H54 (cell line): ENCODE measurements at regions not wholly inside any gene's neighbourhood (a gene's known extent, or its start where the extent isn't known, plus 50 kb on each side); places are given as distances from the start of the nearest gene placed in this dataset.

ENCODE experiments used
- DNase-seq: peaks from one replicate; pipeline ENCODE4 v3.0.0; 2011; ENCODE audit warnings: low spot score, mixed read lengths; ENCODE audit not compliant: insufficient read length
- FAIRE-seq: peaks from 3 replicates; lab custom pipeline; 2011; peaks lifted over from hg19 to GRCh38; lab: Jason Lieb, UNC
- POLR2A ChIP-seq: IDR thresholded peaks from 2 replicates; pipeline ENCODE4 v1.6.1; 2011; ENCODE audit warnings: low read depth, mild to moderate bottlenecking, low read length

DNA sequence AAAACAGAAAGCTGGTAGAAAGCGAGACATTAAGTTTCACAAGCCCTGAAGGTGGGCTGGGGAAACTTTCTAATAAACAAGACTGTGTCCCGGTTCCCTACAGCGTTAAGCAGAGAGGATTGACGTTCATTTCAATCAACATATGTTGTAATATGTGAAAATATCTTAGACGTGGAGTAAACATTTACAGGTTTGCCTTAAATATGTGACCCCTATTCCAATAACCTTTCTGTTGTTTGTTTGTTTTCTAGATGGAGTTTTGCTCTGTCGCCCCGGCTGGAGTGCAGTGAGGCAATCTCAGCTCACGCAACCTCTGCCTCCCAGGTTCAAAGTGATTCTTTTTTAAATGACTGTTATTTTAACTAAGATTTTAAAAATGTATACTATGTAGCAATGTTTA is 526.2 kb downstream of the SUCLA2 start:
- no peak for FAIRE-seq
- no peak for DNase-seq
- no peak for TF ChIP-seq POLR2A

DNA sequence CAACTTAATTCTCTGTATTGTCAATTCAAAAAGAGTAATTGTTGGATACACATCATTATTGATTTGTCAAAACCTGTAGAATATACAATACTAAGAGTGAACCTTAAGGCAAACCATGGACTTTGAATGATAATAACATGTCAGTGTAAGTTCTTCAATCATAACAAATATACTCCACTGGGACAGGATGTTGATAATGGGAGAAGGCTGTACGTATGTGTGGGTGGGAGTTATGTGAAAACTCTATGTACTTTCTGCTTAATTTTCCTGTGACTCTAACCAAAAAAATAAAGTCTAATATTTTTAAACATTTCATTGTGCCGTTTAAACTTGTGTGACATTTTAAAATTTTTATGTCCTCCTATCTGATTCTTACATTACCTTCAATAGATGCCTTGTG is 526.7 kb downstream of the SUCLA2 start:
- no peak for TF ChIP-seq POLR2A
- no peak for DNase-seq
- no peak for FAIRE-seq

DNA sequence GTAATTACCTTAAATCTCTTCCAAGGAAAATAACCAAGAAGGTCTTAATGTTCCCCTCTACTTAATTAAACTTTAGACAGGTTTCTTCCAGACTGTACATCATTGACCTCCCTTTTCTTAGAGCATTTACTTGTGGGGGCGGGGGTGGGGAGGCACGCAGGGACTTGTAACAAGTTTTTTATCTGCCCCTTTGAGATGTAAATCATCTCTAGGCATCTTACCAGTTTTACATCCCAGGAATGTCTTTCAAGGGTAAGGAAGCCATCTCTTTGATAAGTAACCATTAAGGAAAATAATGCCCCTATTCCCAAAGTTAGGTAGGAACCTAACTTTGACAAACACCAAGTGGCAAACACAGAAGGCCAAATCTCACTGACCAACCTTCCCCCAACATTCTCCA is 528.6 kb downstream of the SUCLA2 start:
- TF ChIP-seq POLR2A: no peak
- FAIRE-seq (no peak), DNase-seq (no peak)

DNA sequence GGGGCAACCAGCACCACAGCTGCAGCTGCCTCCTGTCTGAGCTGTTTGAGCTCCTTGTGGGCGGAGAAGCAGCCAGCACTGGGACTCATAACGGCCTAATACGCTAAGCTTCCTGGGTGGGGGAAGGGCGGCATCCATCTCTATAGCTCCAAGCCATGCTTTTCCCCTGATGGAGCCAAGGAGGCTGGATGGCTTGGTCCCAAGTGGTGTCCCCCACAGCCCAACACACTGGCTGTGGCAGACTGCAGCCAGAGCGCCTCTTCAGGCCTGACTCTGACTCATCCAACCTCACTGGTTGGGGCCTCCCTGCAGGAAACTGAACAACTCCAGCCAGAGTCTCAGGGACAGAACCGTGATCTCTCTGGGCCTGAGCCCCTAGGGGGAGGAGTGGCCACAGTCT is 537.3 kb downstream of the SUCLA2 start:
- TF ChIP-seq POLR2A: no peak
- FAIRE-seq (no peak), DNase-seq (no peak)

DNA sequence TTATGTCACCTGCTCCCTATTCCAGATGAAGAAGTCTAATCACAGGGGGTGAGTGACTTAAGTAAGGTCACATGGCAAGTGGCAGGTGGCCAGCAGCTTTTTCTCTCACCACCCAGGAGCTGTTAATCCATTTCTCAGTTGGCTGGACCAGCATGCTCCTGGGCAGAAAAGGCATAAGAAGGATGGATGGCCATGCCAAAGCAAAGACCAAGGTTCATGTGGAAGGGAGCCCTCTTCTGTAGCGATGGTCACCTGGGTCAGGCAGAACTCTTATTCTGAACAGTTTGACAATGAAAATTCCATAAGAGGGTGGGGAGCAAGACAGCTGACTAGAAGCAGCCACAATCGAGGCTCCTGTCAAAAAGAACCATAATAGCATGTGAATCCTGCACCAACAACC is 538.1 kb downstream of the SUCLA2 start:
- FAIRE-seq: no peak
- no peak for TF ChIP-seq POLR2A
- DNase-seq: no peak

DNA sequence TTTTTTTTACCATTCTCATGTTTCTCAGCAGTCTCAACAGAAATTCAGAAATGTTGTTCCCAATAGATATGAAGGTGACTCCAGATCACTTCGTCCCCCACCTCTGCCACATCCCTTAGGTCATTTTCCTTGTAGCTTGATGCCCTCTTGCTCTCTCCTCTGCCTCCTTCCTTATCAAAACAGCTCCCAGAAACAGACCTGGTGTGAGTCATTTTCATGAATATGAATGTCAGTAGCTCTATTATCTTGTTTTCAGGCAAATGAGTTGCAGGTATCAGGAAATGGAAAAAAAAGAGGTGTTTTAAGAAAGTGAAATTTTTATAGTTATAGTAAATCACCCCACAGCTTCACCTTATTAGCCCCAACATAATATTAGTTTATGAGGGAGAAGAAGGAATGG is 539.3 kb downstream of the SUCLA2 start:
- FAIRE-seq: no peak
- TF ChIP-seq POLR2A: no peak
- no peak for DNase-seq

DNA sequence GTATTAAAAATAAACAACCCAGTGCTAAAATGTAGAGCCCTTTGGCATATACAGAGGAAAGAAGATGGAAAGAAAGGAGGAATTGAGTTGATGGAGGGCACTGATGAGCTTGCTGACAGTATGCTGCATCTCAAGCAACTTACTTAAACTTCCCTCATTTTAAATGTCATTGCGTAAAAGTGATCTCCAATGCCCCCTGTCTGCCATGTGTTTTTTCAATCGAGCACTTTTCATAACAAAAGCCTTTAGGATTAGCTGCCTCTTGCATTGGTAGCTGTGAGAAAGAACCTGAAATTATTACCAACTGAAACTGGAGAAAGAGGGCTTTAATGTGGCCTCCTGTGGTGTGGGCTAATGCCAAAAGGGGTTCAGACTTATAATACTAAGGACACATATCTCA is 541.6 kb downstream of the SUCLA2 start:
- DNase-seq (no peak), FAIRE-seq (no peak)
- TF ChIP-seq POLR2A: no peak

DNA sequence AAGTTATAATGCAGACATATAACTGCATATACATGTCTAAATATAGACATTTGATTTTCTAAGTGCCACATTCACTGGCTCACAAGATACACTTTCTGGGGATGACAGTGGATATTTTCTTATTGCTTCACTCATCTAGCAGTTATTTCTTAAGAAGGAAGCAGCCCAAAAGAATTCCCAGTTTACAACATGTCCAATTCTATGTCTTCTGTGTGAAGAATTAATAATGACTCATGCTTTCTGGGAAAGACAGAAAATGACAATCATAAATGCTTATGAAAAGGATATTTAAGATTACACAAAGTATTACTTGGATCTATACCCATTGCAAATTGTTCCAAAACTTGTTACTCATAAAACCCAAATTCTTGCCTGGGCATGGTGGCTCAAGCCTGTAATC is 543.4 kb downstream of the SUCLA2 start:
- DNase-seq: no peak
- no peak for FAIRE-seq
- TF ChIP-seq POLR2A: no peak

DNA sequence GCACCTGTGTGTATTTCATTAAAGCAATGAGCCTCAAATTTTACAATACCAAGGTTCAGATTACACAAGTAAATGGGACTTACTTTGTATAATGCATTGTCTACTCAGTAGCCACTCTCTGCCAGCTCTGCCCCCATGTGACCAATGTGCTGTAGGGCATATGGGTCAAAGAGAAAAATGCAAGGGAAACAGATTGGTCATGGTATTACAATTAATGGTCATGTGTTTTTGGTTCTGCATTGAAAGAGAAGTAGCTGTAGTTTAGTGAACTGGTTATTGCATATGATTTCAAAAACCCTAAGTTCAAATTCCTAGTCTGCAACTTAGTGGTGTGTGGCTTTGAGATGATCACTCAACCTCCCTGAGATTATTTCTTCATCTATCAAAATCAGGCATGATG is 545.4 kb downstream of the SUCLA2 start:
- DNase-seq (no peak), FAIRE-seq (no peak)
- no peak for TF ChIP-seq POLR2A

DNA sequence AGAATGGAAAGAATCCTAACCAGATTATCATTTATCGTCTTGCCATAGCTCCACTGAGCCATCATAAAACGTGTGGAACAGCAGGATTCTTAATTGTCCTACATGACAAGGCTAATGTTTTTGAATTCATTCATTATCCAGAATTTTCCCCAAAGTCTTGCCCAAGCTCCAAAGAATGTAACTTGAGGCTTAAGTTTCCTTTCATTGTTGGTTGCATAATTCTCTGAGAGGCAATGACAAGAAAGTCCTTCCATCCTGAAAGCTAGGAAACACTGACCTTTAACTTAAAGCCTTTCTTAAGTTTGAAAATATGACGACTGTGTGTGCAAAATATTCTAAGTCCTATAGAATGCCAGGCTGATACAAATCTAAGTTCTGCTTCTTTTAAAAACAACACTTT is 546.1 kb downstream of the SUCLA2 start:
- FAIRE-seq (no peak), DNase-seq (no peak)
- TF ChIP-seq POLR2A: no peak

DNA sequence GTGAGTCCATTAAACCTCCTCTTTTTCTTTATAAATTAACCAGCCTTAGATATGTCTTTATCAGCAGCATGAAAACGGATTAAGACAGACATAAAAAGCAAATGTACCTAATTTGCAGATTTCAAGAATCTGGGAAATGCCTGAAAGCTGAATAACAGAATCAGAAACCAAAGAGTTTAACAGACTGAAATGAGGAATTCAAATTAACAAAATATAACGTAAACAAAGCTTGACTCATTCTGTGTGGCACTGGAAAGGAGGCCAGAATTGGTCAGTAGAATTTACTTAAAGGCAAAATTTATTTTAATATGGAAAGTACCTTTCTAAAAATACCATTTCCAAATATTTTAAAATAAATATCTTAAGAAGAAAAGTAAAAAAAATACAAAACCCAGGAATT is 540.6 kb upstream of the HTR2A start:
- FAIRE-seq (no peak), DNase-seq (no peak)
- TF ChIP-seq POLR2A: no peak

DNA sequence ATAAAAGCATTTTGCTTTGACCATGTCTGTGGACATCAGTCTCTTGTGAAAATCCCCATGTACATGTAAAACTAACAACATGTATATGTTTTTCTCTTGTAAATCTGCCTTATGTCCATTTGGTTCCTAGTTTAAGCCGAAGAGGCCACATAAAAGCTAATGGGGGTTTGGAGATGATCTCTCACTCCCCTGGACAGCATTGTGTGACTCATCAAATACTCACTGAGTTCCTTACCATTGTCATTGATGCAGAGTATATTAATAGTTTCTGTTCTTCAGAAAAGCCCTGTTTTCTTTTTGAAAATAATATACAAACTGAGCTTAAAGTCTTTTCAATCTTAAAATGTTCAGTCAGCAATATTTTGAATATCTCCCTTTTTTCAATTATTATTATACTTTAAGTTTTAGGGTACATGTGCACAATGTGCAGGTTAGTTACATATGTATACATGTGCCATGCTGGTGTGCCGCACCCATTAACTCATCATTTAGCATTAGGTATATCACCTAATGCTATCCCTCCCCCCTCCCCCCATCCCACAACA is 536.7 kb upstream of the HTR2A start:
- DNase-seq (no peak), FAIRE-seq (no peak)
- TF ChIP-seq POLR2A: no peak

DNA sequence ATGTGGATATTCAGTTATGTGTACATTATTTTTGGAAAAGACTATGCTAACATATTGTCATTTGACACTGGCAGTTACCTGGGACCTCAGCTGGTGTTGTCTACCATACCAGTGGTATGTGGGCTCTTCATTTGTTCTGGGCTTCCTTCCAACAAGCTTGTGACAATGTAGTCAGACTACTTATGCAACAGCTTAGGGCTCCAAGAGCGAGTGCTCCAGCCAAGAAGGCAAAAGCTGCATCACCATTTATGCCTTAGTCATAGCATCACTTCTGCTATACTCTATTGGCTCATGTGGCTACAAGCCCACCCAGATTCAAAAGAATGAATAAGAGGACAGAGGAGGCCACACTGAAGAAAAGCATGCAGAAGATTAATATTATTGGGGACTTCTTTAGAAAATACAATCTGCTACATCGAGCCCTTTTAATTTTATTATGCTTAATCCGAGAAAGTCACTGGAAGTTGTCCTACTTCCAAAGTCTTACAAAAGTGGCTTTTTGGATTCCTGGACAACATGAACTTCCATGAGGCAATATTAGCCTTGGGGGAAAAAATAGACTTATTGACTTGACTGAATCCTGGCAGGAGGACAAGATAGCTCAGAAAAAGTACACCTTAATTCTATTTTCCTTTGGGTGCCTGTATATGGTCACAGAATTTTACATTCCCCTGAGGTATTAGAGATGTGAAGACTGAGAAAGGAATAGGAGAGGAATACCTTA is 529.4 kb upstream of the HTR2A start:
- FAIRE-seq (no peak), DNase-seq (no peak)
- TF ChIP-seq POLR2A: no peak

DNA sequence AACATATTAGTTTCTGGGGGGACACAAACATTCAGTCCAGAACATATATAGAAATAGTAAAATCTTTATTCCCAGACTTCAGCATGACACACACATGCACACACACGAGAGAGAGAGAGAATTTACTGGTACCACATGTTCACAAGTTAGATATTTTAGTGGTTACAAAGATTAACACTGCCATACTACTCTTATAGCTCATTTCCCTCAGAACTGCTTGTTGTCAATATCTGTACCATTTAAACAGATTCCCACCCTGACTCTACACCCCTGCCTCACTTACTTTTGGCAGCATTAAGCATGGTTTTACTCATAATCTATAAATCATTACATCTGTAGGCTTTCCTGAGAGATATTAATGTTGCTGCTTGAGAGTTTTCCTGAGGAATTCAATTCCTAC is 524.7 kb upstream of the HTR2A start:
- TF ChIP-seq POLR2A: no peak
- DNase-seq (no peak), FAIRE-seq (no peak)

DNA sequence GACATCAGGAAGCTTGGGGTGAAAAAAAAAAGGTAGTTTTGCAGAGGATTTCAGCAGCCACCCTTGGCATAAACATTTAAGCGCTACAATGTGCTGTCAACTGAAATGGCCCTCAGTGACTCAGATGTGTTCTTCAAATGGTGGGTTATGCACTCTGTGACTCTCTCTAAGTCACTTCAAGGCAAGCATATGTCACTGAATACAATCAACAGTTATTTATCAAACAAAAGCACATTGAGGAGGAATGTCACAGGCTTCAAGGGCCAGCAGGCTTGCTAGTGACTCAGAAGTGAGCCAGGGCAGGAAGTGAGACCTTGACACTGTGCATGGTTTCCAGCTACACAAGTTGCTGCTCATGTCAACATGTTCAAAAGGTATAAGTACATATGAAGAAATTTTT is 523.7 kb upstream of the HTR2A start:
- DNase-seq (no peak), FAIRE-seq (no peak)

More for the DNA sequence above, 523.7 kb upstream of the HTR2A start:
- no peak for TF ChIP-seq POLR2A
